Osteoblast (primary cell): ENCODE measurements at regions not wholly inside any gene's neighbourhood (a gene's known extent, or its start where the extent isn't known, plus 50 kb on each side); places are given as distances from the start of the nearest gene placed in this dataset.
"Not testable (repeated sequence)": the region's sequence is repeated elsewhere in the genome, so short reads cannot be mapped to it uniquely, and the experiment has no call there.

Source experiments
- DNase-seq: peaks from one replicate; pipeline ENCODE4 v3.0.0; 2011; ENCODE audit warnings: low spot score, mixed read lengths; ENCODE audit not compliant: insufficient read length; ENCODE audit errors: missing footprints
- H2AFZ ChIP-seq: 2 replicates; pipeline ENCODE4 v1.6.0; 2011; ENCODE audit warnings: mild to moderate bottlenecking, low read length
- H3K27ac ChIP-seq: 2 replicates; pipeline ENCODE4 v1.5.1; 2011; ENCODE audit warnings: mild to moderate bottlenecking, low read depth, low read length, moderate library complexity
- H3K27me3 ChIP-seq: 2 replicates; pipeline ENCODE4 v1.6.0; 2012; ENCODE audit warnings: mild to moderate bottlenecking, control low read depth, inconsistent platforms, low read length, moderate library complexity; ENCODE audit not compliant: insufficient read depth
- H3K36me3 ChIP-seq: 2 replicates; pipeline ENCODE4 v1.5.1; 2011; ENCODE audit warnings: mild to moderate bottlenecking, low read length, control low read depth, moderate library complexity; ENCODE audit not compliant: insufficient read depth
- H3K4me1 ChIP-seq: 2 replicates; pipeline ENCODE4 v1.5.1; 2011; ENCODE audit warnings: mild to moderate bottlenecking, low read length, control low read depth, moderate library complexity; ENCODE audit not compliant: insufficient read depth
- H3K4me2 ChIP-seq: 2 replicates; pipeline ENCODE4 v1.6.0; 2011; ENCODE audit warnings: mild to moderate bottlenecking, low read length; ENCODE audit not compliant: insufficient read depth
- H3K4me3 ChIP-seq: fragments of 200-600 bp; sonication (generic); 3 replicates; pipeline ENCODE4 v1.5.1; 2012; ENCODE audit warnings: mild to moderate bottlenecking, low read length, inconsistent platforms; ENCODE audit not compliant: insufficient read depth
- H3K79me2 ChIP-seq: 2 replicates; pipeline ENCODE4 v1.6.0; 2012; ENCODE audit warnings: mild to moderate bottlenecking, low read length, control low read depth, inconsistent platforms; ENCODE audit not compliant: insufficient read depth
- H3K9me3 ChIP-seq: 2 replicates; pipeline ENCODE4 v1.5.1; 2011; ENCODE audit warnings: low read depth, low read length, control low read depth
- H4K20me1 ChIP-seq: 2 replicates; pipeline ENCODE4 v1.6.0; 2012; ENCODE audit warnings: mild to moderate bottlenecking, low read length, control low read depth; ENCODE audit not compliant: insufficient read depth
- CTCF ChIP-seq: IDR thresholded peaks from 2 replicates; pipeline ENCODE4 v1.5.1; 2011; ENCODE audit warnings: mild to moderate bottlenecking, low read depth, low read length, moderate library complexity; ENCODE audit errors: extremely low read depth

- Histone ChIP-seq H3K4me3 (no peak overlapping the region), H3K9me3 (no peaks in the 10 kb centered on the region), H3K36me3 (no peaks in the 10 kb centered on the region), H3K4me1 (no peaks in the 10 kb centered on the region), H3K27ac (no peak overlapping the region), H4K20me1 (no peaks in the 10 kb centered on the region), H2AFZ (no peak overlapping the region), H3K4me2 (no peak overlapping the region), H3K27me3 (no peaks in the 10 kb centered on the region), H3K79me2 (no peaks in the 10 kb centered on the region)
- DNase-seq: no peak
- no peak for TF ChIP-seq CTCF
These were observed 52.0 kb downstream of the PRORP start for GRCh38 chr14:35174342-35174741.

- DNase-seq: no peak
- Histone ChIP-seq H3K27ac (no peak overlapping the region), H3K36me3 (no peaks in the 10 kb centered on the region), H3K27me3 (no peaks in the 10 kb centered on the region), H3K79me2 (no peaks in the 10 kb centered on the region), H3K4me1 (no peaks in the 10 kb centered on the region), H4K20me1 (no peaks in the 10 kb centered on the region), H3K4me3 (no peak overlapping the region), H2AFZ (no peak overlapping the region), H3K4me2 (no peak overlapping the region), H3K9me3 (no peaks in the 10 kb centered on the region)
- no peak for TF ChIP-seq CTCF
These were observed 57.8 kb downstream of the PRORP start for GRCh38 chr14:35180179-35180578.

GRCh38 chr14:35184891-35185290, 62.5 kb downstream of the PRORP start:
- H3K4me2 ChIP-seq, H3K27ac ChIP-seq, H2AFZ ChIP-seq, H3K79me2 ChIP-seq, H3K36me3 ChIP-seq, H3K27me3 ChIP-seq, H3K4me1 ChIP-seq, H4K20me1 ChIP-seq, H3K4me3 ChIP-seq, H3K9me3 ChIP-seq, DNase-seq: not testable (repeated sequence)

GRCh38 chr14:35189422-35189821, 67.1 kb downstream of the PRORP start:
- Histone ChIP-seq H4K20me1 (no peaks in the 10 kb centered on the region), H3K4me3 (no peak overlapping the region), H3K79me2 (no peaks in the 10 kb centered on the region), H3K27me3 (no peaks in the 10 kb centered on the region), H3K36me3 (no peaks in the 10 kb centered on the region), H3K9me3 (no peaks in the 10 kb centered on the region), H3K27ac (no peak overlapping the region), H2AFZ (no peak overlapping the region), H3K4me2 (no peak overlapping the region), H3K4me1 (no peaks in the 10 kb centered on the region)
- TF ChIP-seq CTCF: no peak
- DNase-seq: no peak

GRCh38 chr14:35193161-35193560, 70.8 kb downstream of the PRORP start:
- no peaks in the 10 kb centered on the region for H3K9me3 ChIP-seq
- no peak for DNase-seq
- H4K20me1 ChIP-seq: no peaks in the 10 kb centered on the region
- no peak overlapping the region for H2AFZ ChIP-seq
- no peaks in the 10 kb centered on the region for H3K4me1 ChIP-seq
- H3K79me2 ChIP-seq: no peaks in the 10 kb centered on the region
- H3K27ac ChIP-seq: no peak overlapping the region
- no peak overlapping the region for H3K4me2 ChIP-seq
- TF ChIP-seq CTCF: no peak
- H3K4me3 ChIP-seq: no peak overlapping the region
- no peaks in the 10 kb centered on the region for H3K36me3 ChIP-seq
- no peaks in the 10 kb centered on the region for H3K27me3 ChIP-seq

GRCh38 chr14:35194183-35194582, 71.8 kb downstream of the PRORP start:
- H3K27ac ChIP-seq, H2AFZ ChIP-seq, H3K27me3 ChIP-seq, H3K4me1 ChIP-seq, H4K20me1 ChIP-seq, H3K4me3 ChIP-seq, H3K79me2 ChIP-seq, H3K9me3 ChIP-seq, H3K4me2 ChIP-seq, H3K36me3 ChIP-seq, DNase-seq: not testable (repeated sequence)
